Heart right ventricle (tissue), 16 donors: ENCODE measurements at regions not wholly inside any gene's neighbourhood (a gene's known extent, or its start where the extent isn't known, plus 50 kb on each side); places are given as distances from the start of the nearest gene placed in this dataset.

ENCODE experiments used
- ATAC-seq, 8 donors: fragments of 200-7000 bp; cut with Tn5 transposase; one replicate each; pipeline ENCODE4 v1.9.1; 2020; ENCODE audit warnings: mild to moderate bottlenecking in 8 of 8, moderate library complexity in 8 of 8, moderate number of reproducible peaks in 1 of 8
- DNase-seq, 2 donors: peaks; one replicate each; pipeline ENCODE4 v3.0.0-alpha.2; 2020
- H3K27ac ChIP-seq, 10 donors: fragments of 200-600 bp; sonication (generic) in 2 of 10; one replicate each; pipeline versions ENCODE4 v1.5.0 to v1.8.0; 2020 to 2022; ENCODE audit warnings: mild to moderate bottlenecking in 3 of 10
- H3K27me3 ChIP-seq, 7 donors: fragments of 200-600 bp; one replicate each; pipeline ENCODE4 v1.8.0; 2021 to 2022; ENCODE audit warnings: mild to moderate bottlenecking in 2 of 7
- H3K36me3 ChIP-seq, 9 donors: fragments of 200-600 bp; sonication (generic) in 1 of 9; one replicate each; pipeline versions ENCODE4 v1.5.0 to v1.8.0; 2020 to 2022; ENCODE audit warnings: mild to moderate bottlenecking in 2 of 9
- H3K4me1 ChIP-seq, 9 donors: fragments of 200-600 bp; sonication (generic) in 1 of 9; one replicate each; pipeline versions ENCODE4 v1.5.0 to v1.8.0; 2020 to 2022; ENCODE audit warnings: mild to moderate bottlenecking in 4 of 9
- H3K4me3 ChIP-seq, 10 donors: fragments of 200-600 bp; sonication (generic) in 2 of 10; one replicate each; pipeline versions ENCODE4 v1.5.0 to v1.8.0; 2020 to 2022; ENCODE audit warnings: mild to moderate bottlenecking in 7 of 10, moderate library complexity in 2 of 10
- H3K9me3 ChIP-seq, 11 donors: fragments of 200-600 bp in 10 of 11; sonication (generic) in 2 of 11; one replicate each; pipeline versions ENCODE4 v1.5.0 to v1.8.0; 2013 to 2022; ENCODE audit warnings: mild to moderate bottlenecking in 2 of 11, control low read depth in 1 of 11, moderate library complexity in 1 of 11
- CTCF ChIP-seq, 9 donors: fragments of 200-600 bp; sonication (generic) in 2 of 9; IDR thresholded peaks; one replicate each; pipeline versions ENCODE4 v1.5.0 to v1.8.0; 2021 to 2022; ENCODE audit warnings: antibody characterized with exemption in 9 of 9, mild to moderate bottlenecking in 5 of 9, moderate library complexity in 1 of 9
- WGBS, 2 donors: extraction: QIAGEN DNeasy Blood & Tissue Kit; methylation state at CpG; one replicate each; pipeline ENCODE4 v1.1.7; 2013; ENCODE audit warnings: inconsistent platforms in 1 of 2; 5-methylcytosine and 5-hydroxymethylcytosine counted together
- intact Hi-C, 10 donors: fragments of 100-400 bp; cut with DNase I; formaldehyde crosslinking; loops; one replicate each; pipeline versions ENCODE4 v1.11.1 to v1.14.2; 2022
- donor health status: Arrhythmogenic right ventricular cardiomyopathy.
- donor health status: ischemic (EF 13 %, LVEDD 7.1; RV severe dilation, severe dysfunction).
- donor health status: healthy with polysubstance abuse.
- donor health status: DM: no; HTN: yes; CAD: no.
- donor health status: DM: no; HTN: no; CAD: no.
- donor health status: ischemic (EF 25% LVEDD 6.9; RV normal size, moderate dysfunction).
- donor health status: ischemic (EF 25% LVEDD 5.7; RV mildly dilated, moderate dysfunction).
- donor health status: healthy.
- donor health status: DM: yes; HTN: yes; CAD: no.
- donor health status: Ischemic cardiomyopathy.
- donor health status: ischemic (EF 35%, LVEDD 5.7; RV mildly dilated, moderate dysfunction).
- donor health status: nonischemic (EF 11% LVEDD 7.7; RV severe dilation, severe dysfunction).
- donor health status: DM: yes; HTN: yes; CAD: no.
- donor health status: PGD.
- donor health status: ischemic (EF 29% LVEDD 5.4; RV normal size, mild dysfunction).
- donor health status: nonischemic (EF 23%, LVEDD 6.1; RV moderate dilation, normal function).

GRCh38 chr7:73966062-73966940 lies 61.7 kb upstream of the ELN start:
- no peak for DNase-seq
- no peaks in the 10 kb centered on the region for H3K36me3 ChIP-seq
- WGBS, 2 donors: 93% methylated on average over 16 of the region's 16 CpGs
- peaks cover 0 to 7% (median 0%) of the 10 kb centered on the region in 7 donors for H3K27me3 ChIP-seq
- no peak for TF ChIP-seq CTCF (IDR thresholded peaks at IDR 0.05)
- no peak overlapping the region for H3K27ac ChIP-seq
- no peak for ATAC-seq
- no peak overlapping the region for H3K4me3 ChIP-seq
- intact Hi-C loops: loop anchor here in 1 of 10 donors (10.0 kb wide), 1 partner anchor 72 kb away; no protein-coding TSS in a partner anchor
- H3K4me1 ChIP-seq: no peaks in the 10 kb centered on the region
- H3K9me3 ChIP-seq: peaks cover 0 to 34% (median 16%) of the 10 kb centered on the region in 11 donors

DNA sequence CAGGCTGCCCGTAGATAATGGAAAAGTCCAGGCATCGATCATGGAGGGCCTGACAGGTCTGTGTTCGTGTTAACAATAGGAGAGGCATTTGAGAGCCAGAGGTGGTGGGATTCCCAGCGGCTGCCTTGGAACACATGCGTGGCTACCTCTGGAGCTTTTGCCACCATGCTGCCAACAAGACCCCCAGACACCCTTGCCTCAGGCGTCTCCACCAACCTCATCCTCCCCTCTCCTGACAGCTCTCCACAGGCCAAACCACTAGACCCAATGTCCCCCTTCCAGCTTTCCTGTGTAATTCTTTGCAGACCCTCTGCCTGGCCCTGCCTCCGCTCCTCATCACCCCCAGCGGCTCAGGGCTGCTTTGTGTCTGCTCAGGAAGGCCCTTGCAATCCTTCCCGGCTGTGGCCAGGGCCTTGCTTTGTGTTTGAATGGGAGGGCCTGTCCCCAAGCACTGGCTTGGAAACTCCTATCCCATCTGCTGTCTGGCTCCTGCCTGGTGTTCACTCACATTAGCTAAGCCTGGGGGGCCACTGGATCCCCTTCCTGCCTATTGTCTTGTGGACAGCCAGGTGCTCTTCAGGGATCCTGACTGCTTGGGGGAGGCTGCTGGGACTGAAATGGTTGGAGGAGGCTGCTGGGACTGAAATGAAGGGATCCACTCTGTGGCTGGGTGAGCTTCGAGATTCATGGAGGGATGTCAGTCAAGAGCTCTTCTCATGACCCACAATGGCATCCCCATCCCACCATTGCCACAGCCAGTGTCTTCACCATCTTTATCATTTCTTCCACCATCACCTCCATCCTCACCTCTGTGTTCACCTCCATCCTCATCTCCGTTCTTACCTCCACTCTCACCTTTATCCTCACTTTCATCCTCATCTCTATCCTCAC lies 60.8 kb upstream of the ELN start:
- H3K4me1 ChIP-seq: no peaks in the 10 kb centered on the region
- no peaks in the 10 kb centered on the region for H3K36me3 ChIP-seq
- TF ChIP-seq CTCF (IDR thresholded peaks at IDR 0.05): no peak
- peaks cover 0 to 27% (median 16%) of the 10 kb centered on the region in 11 donors for H3K9me3 ChIP-seq
- ATAC-seq (no peak), DNase-seq (no peak)
- WGBS, 2 donors: 77 to 86% methylated on average over 11 of the region's 11 CpGs
- intact Hi-C loops: loop anchor here in 1 of 10 donors (10.0 kb wide), 1 partner anchor 72 kb away; no protein-coding TSS in a partner anchor
- no peak overlapping the region for H3K27ac ChIP-seq
- peaks cover 0 to 11% (median 0%) of the 10 kb centered on the region in 7 donors for H3K27me3 ChIP-seq
- no peak overlapping the region for H3K4me3 ChIP-seq

DNA sequence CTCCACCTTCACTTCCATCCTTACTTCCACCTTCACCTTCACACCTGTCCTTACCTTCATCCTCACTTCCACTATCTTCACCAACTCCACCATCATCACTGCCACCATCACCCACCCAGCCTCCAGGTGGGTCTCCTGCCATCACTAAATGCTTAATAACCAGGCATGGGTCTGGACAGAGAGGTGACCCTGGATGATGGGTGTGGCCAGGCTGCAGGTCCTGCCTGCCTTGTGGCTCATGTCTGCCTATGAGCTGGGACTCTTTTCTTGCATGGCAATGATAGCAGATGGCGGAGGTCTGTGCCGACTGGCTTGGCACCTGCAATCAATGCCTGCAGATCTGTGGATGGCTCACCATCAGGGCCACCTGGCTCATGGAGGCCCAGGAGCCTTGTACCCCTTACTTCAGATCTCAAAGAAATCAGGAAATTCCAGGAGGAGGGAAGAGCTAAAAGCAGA lies 60.1 kb upstream of the ELN start:
- no peak for TF ChIP-seq CTCF (IDR thresholded peaks at IDR 0.05)

DNA sequence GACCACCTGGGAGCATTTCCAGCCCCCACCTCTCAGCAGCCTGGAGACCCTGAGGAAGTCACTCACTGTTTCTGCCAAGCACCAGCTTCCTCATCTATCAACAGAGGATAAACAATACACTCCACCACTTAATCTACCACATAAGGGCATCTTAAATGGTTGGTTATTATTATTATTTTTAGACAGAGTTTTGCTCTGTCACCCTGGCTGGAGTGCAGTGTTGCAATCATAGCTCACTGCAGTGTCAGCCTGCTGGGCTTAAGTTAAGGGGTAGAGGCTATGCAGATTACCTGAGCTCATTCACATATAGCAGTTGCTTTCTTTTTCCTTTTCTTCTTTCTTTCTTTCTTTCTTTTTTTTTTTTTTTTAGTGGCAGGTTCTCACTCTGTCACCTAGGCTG lies 59.5 kb upstream of the ELN start:
- H3K27ac ChIP-seq: no peak overlapping the region
- ATAC-seq (no peak), DNase-seq (no peak)
- intact Hi-C loops: loop anchor here in 1 of 10 donors (10.0 kb wide), 1 partner anchor 74 kb away; no protein-coding TSS in a partner anchor
- no peaks in the 10 kb centered on the region for H3K4me1 ChIP-seq
- H3K4me3 ChIP-seq: no peak overlapping the region
- H3K9me3 ChIP-seq: peaks cover 0 to 14% (median 7%) of the 10 kb centered on the region in 11 donors
- peaks cover 0 to 16% (median 0%) of the 10 kb centered on the region in 7 donors for H3K27me3 ChIP-seq
- no peaks in the 10 kb centered on the region for H3K36me3 ChIP-seq
- no peak for TF ChIP-seq CTCF (IDR thresholded peaks at IDR 0.05)

More for the DNA sequence above, 60.1 kb upstream of the ELN start:
- ATAC-seq: no peak
- intact Hi-C loops: loop anchor here in 1 of 10 donors (10.0 kb wide), 1 partner anchor 73 kb away; no protein-coding TSS in a partner anchor
- no peak overlapping the region for H3K27ac ChIP-seq
- no peak for DNase-seq
- H3K27me3 ChIP-seq: peaks cover 0 to 16% (median 0%) of the 10 kb centered on the region in 7 donors
- 93% methylated on average over 2 of the region's 2 CpGs for WGBS, 2 donors
- H3K9me3 ChIP-seq: peaks cover 0 to 21% (median 13%) of the 10 kb centered on the region in 11 donors
- H3K4me1 ChIP-seq: no peaks in the 10 kb centered on the region
- no peaks in the 10 kb centered on the region for H3K36me3 ChIP-seq
- H3K4me3 ChIP-seq: no peak overlapping the region
